SU-DHL-6 (cell line): ENCODE measurements at regions not wholly inside any gene's neighbourhood (a gene's known extent, or its start where the extent isn't known, plus 50 kb on each side); places are given as distances from the start of the nearest gene placed in this dataset.

Experiments
- H2AFZ ChIP-seq: fragments of 200-600 bp; sonication (generic); 2 replicates; pipeline ENCODE4 v1.6.1; 2014; ENCODE audit warnings: low read depth, mild to moderate bottlenecking, moderate library complexity, mixed read lengths, antibody characterized with exemption, low read length; ENCODE audit not compliant: severe bottlenecking
- H3F3A ChIP-seq: fragments of 200-600 bp; shearing (Covaris generic); 2 replicates; pipeline ENCODE4 v1.6.0; 2016; ENCODE audit warnings: antibody characterized with exemption, mild to moderate bottlenecking; ENCODE audit not compliant: insufficient read depth
- H3K27ac ChIP-seq: fragments of 200-600 bp; sonication (generic); 2 replicates; pipeline ENCODE4 v1.5.1; 2016; ENCODE audit warnings: low read depth, mild to moderate bottlenecking, low read length, moderate library complexity, mixed read lengths
- H3K27me3 ChIP-seq: fragments of 200-600 bp; sonication (generic), shearing (Covaris generic); 2 replicates; pipeline ENCODE4 v1.6.0; 2014; ENCODE audit warnings: mild to moderate bottlenecking, low read length
- H3K36me3 ChIP-seq: fragments of 200-600 bp; sonication (generic); 2 replicates; pipeline ENCODE4 v1.6.1; 2014; ENCODE audit warnings: mild to moderate bottlenecking, low read length, mixed read lengths
- H3K4me2 ChIP-seq: fragments of 300-600, 200-600 bp; shearing (Covaris generic), sonication (generic); 2 replicates; pipeline ENCODE4 v1.6.0; 2014; ENCODE audit warnings: low read length, low read depth, mild to moderate bottlenecking; ENCODE audit not compliant: poor library complexity, severe bottlenecking
- H3K4me3 ChIP-seq: fragments of 200-600 bp; sonication (generic); 2 replicates; pipeline ENCODE4 v1.5.1; 2014; ENCODE audit warnings: antibody characterized with exemption, low read length, mild to moderate bottlenecking, mixed read lengths; ENCODE audit not compliant: insufficient read depth, poor library complexity, severe bottlenecking
- H3K79me2 ChIP-seq: fragments of 200-600 bp; sonication (generic); 2 replicates; pipeline ENCODE4 v1.6.1; 2014; ENCODE audit warnings: mild to moderate bottlenecking, low read length, moderate library complexity; ENCODE audit not compliant: insufficient read depth
- H3K9ac ChIP-seq: fragments of 200-600 bp; sonication (generic); 2 replicates; pipeline ENCODE4 v1.7.0; 2014; ENCODE audit warnings: mild to moderate bottlenecking, low read length
- H3K9me2 ChIP-seq: fragments of 200-600 bp; sonication (generic); replicated peaks from 2 replicates; pipeline ENCODE4 v1.6.1; 2014; ENCODE audit warnings: low read length; ENCODE audit not compliant: insufficient read depth
- H3K9me3 ChIP-seq: fragments of 200-600 bp; sonication (generic); 2 replicates; pipeline ENCODE4 v1.6.1; 2014; ENCODE audit warnings: low read length, mixed read lengths; ENCODE audit not compliant: insufficient read depth
- H4K20me1 ChIP-seq: fragments of 200-600 bp; sonication (generic); 2 replicates; pipeline ENCODE4 v1.6.1; 2014; ENCODE audit warnings: low read depth, mild to moderate bottlenecking, antibody characterized with exemption, low read length, moderate library complexity, mixed read lengths
- CTCF ChIP-seq: fragments of 200-600 bp; sonication (generic); IDR thresholded peaks from one replicate; pipeline ENCODE4 v1.5.1; 2017; ENCODE audit warnings: antibody characterized with exemption, mild to moderate bottlenecking, low read length, moderate library complexity; ENCODE audit not compliant: insufficient read depth, poor library complexity, severe bottlenecking
- EZH2phosphoT487 ChIP-seq: fragments of 200-600 bp; sonication (generic), shearing (Covaris generic); conservative IDR thresholded peaks from 2 replicates; pipeline ENCODE4 v1.6.1; 2018; ENCODE audit warnings: mild to moderate bottlenecking, antibody characterized with exemption, low read length, moderate library complexity, mixed read lengths

- peak overlapping the region; percentile 99 for H3K27ac ChIP-seq
- no peaks in the 10 kb centered on the region for H3K79me2 ChIP-seq
- H3K9ac ChIP-seq: peak overlapping the region; percentile 70
- H3K27me3 ChIP-seq: no peaks in the 10 kb centered on the region
- no peaks in the 10 kb centered on the region for H3K9me3 ChIP-seq
- no peaks in the 10 kb centered on the region for H4K20me1 ChIP-seq
- peak overlapping the region; percentile 74 for H3K4me2 ChIP-seq
- no peak overlapping the region for H2AFZ ChIP-seq
- H3K36me3 ChIP-seq: no peaks in the 10 kb centered on the region
- H3K4me3 ChIP-seq: peak overlapping the region; percentile 20
- H3K9me2 ChIP-seq: no peaks in the 10 kb centered on the region
- peaks cover 57% of the 10 kb centered on the region for H3F3A ChIP-seq
- no peak for TF ChIP-seq CTCF
- no peak for TF ChIP-seq EZH2phosphoT487
These were observed 265.2 kb upstream of the CXCR4 start for GRCh38 chr2:136383167-136383566.

- H3F3A ChIP-seq: peaks cover 62% of the 10 kb centered on the region
- TF ChIP-seq EZH2phosphoT487 (no peak), CTCF (no peak)
- H3K4me3 ChIP-seq: peak overlapping the region; percentile 1
- peak overlapping the region; percentile 99 for H3K27ac ChIP-seq
- no peaks in the 10 kb centered on the region for H3K27me3 ChIP-seq
- H3K9ac ChIP-seq: peak overlapping the region; percentile 70
- H3K9me2 ChIP-seq: no peaks in the 10 kb centered on the region
- no peaks in the 10 kb centered on the region for H3K9me3 ChIP-seq
- no peak overlapping the region for H2AFZ ChIP-seq
- no peaks in the 10 kb centered on the region for H3K79me2 ChIP-seq
- no peaks in the 10 kb centered on the region for H3K36me3 ChIP-seq
- H4K20me1 ChIP-seq: no peaks in the 10 kb centered on the region
- peak overlapping the region; percentile 74 for H3K4me2 ChIP-seq
These were observed 264.0 kb upstream of the CXCR4 start for GRCh38 chr2:136381722-136382633.

- Histone ChIP-seq H3K4me2 (peak overlapping the region; percentile 74), H3K79me2 (no peaks in the 10 kb centered on the region), H2AFZ (no peak overlapping the region), H3K36me3 (no peaks in the 10 kb centered on the region), H3K4me3 (peak overlapping the region; percentile 1), H3F3A (peaks cover 63% of the 10 kb centered on the region), H4K20me1 (no peaks in the 10 kb centered on the region), H3K27me3 (no peaks in the 10 kb centered on the region), H3K9ac (peak overlapping the region; percentile 70), H3K9me3 (no peaks in the 10 kb centered on the region), H3K9me2 (no peaks in the 10 kb centered on the region), H3K27ac (peak overlapping the region; percentile 99)
- TF ChIP-seq EZH2phosphoT487 (no peak), CTCF (no peak)
These were observed 263.3 kb upstream of the CXCR4 start for GRCh38 chr2:136381245-136381644.
